ENCODE measurements at regions not wholly inside any gene's neighbourhood (a gene's known extent, or its start where the extent isn't known, plus 50 kb on each side); places are given as distances from the start of the nearest gene placed in this dataset.

GRCh38 chr21:25501996-25502665, 105.2 kb downstream of the MRPL39 start:
- H2AFZ ChIP-seq: no peak overlapping the region

GRCh38 chr21:25501462-25501861, 105.8 kb downstream of the MRPL39 start:
- Histone ChIP-seq H3K9ac (no peak overlapping the region), H4K20me1 (ENCODE audit: insufficient read depth) (no peaks in the 10 kb centered on the region), H3K36me3 (ENCODE audit: low read depth) (no peaks in the 10 kb centered on the region), H3K79me2 (ENCODE audit: insufficient read depth) (no peaks in the 10 kb centered on the region), H3K4me3 (no peak overlapping the region), H2AFZ (no peak overlapping the region), H3K27ac (no peak overlapping the region), H3K9me3 (ENCODE audit: low read depth) (no peaks in the 10 kb centered on the region), H3K27me3 (replicated peaks; ENCODE audit: insufficient read depth) (no peaks in the 10 kb centered on the region), H3K4me2 (ENCODE audit: unreplicated experiment) (no peak overlapping the region), H3K9me2 (ENCODE audit: insufficient read depth) (no peaks in the 10 kb centered on the region), H3F3A (ENCODE audit: insufficient read depth) (no peaks in the 10 kb centered on the region), H3K4me1 (ENCODE audit: insufficient read depth) (peaks cover 4% of the 10 kb centered on the region; the same call in 1 of the 2 replicates)
- DNase-seq: no peak
- in situ Hi-C loops (cut with MboI): no loop called here
- TF ChIP-seq EZH2phosphoT487 (IDR thresholded peaks at IDR 0.05; ENCODE audit: insufficient read depth, low read depth): no peak
- TF ChIP-seq EZH2 (IDR thresholded peaks at IDR 0.05; ENCODE audit: insufficient read depth, poor library complexity, severe bottlenecking): no peak
- WGBS, 2 experiments (ENCODE audit: low coverage in 1 of 2, low lambda C conversion rate in 2 of 2, missing lambda C conversion rate in 2 of 2): 15 to 22% methylated on average over 2 of the region's 2 CpGs

More at GRCh38 chr21:25501996-25502665, 105.2 kb downstream of the MRPL39 start:
- H3K79me2 ChIP-seq (ENCODE audit: insufficient read depth): no peaks in the 10 kb centered on the region
- no peak overlapping the region for H3K27ac ChIP-seq
- TF ChIP-seq EZH2 (IDR thresholded peaks at IDR 0.05; ENCODE audit: insufficient read depth, poor library complexity, severe bottlenecking): no peak
- TF ChIP-seq EZH2phosphoT487 (IDR thresholded peaks at IDR 0.05; ENCODE audit: insufficient read depth, low read depth): no peak
- H3K27me3 ChIP-seq (replicated peaks; ENCODE audit: insufficient read depth): no peaks in the 10 kb centered on the region
- H3K9ac ChIP-seq: no peak overlapping the region
- peaks cover 11% of the 10 kb centered on the region; the same call in 1 of the 2 replicates for H3K4me1 ChIP-seq (ENCODE audit: insufficient read depth)
- H3K36me3 ChIP-seq (ENCODE audit: low read depth): no peaks in the 10 kb centered on the region
- in situ Hi-C loops (cut with MboI): no loop called here
- DNase-seq: no peak
- no peaks in the 10 kb centered on the region for H3F3A ChIP-seq (ENCODE audit: insufficient read depth)
- no peak overlapping the region for H3K4me2 ChIP-seq (ENCODE audit: unreplicated experiment)
- no peaks in the 10 kb centered on the region for H3K9me2 ChIP-seq (ENCODE audit: insufficient read depth)
- H3K9me3 ChIP-seq (ENCODE audit: low read depth): no peaks in the 10 kb centered on the region
- 0 to 7% methylated on average over 1 of the region's 1 CpG for WGBS, 2 experiments (ENCODE audit: low coverage in 1 of 2, low lambda C conversion rate in 2 of 2, missing lambda C conversion rate in 2 of 2)
- no peaks in the 10 kb centered on the region for H4K20me1 ChIP-seq (ENCODE audit: insufficient read depth)
- H3K4me3 ChIP-seq: no peak overlapping the region

GRCh38 chr21:25500598-25500997, 106.7 kb downstream of the MRPL39 start:
- Histone ChIP-seq H3F3A (ENCODE audit: insufficient read depth) (no peaks in the 10 kb centered on the region), H4K20me1 (ENCODE audit: insufficient read depth) (no peaks in the 10 kb centered on the region), H3K27ac (no peak overlapping the region), H3K4me2 (ENCODE audit: unreplicated experiment) (no peak overlapping the region), H3K9ac (no peak overlapping the region), H3K79me2 (ENCODE audit: insufficient read depth) (no peaks in the 10 kb centered on the region), H3K9me3 (ENCODE audit: low read depth) (no peaks in the 10 kb centered on the region), H3K36me3 (ENCODE audit: low read depth) (no peaks in the 10 kb centered on the region), H3K4me3 (no peak overlapping the region), H3K4me1 (ENCODE audit: insufficient read depth) (peaks cover 4% of the 10 kb centered on the region; the same call in 1 of the 2 replicates), H2AFZ (no peak overlapping the region), H3K9me2 (ENCODE audit: insufficient read depth) (no peaks in the 10 kb centered on the region), H3K27me3 (replicated peaks; ENCODE audit: insufficient read depth) (no peaks in the 10 kb centered on the region)
- 25 to 40% methylated on average over 2 of the region's 2 CpGs for WGBS, 2 experiments (ENCODE audit: low coverage in 1 of 2, low lambda C conversion rate in 2 of 2, missing lambda C conversion rate in 2 of 2)
- no peak for TF ChIP-seq EZH2 (IDR thresholded peaks at IDR 0.05; ENCODE audit: insufficient read depth, poor library complexity, severe bottlenecking)
- TF ChIP-seq EZH2phosphoT487 (IDR thresholded peaks at IDR 0.05; ENCODE audit: insufficient read depth, low read depth): no peak
- in situ Hi-C loops (cut with MboI): no loop called here
- no peak for DNase-seq

GRCh38 chr21:25496825-25497482, 110.3 kb downstream of the MRPL39 start:
- Histone ChIP-seq H3K9me2 (ENCODE audit: insufficient read depth) (no peaks in the 10 kb centered on the region), H3K36me3 (ENCODE audit: low read depth) (no peaks in the 10 kb centered on the region), H4K20me1 (ENCODE audit: insufficient read depth) (no peaks in the 10 kb centered on the region), H3K79me2 (ENCODE audit: insufficient read depth) (no peaks in the 10 kb centered on the region), H3K27ac (no peak overlapping the region), H3K4me2 (ENCODE audit: unreplicated experiment) (no peak overlapping the region), H3F3A (ENCODE audit: insufficient read depth) (no peaks in the 10 kb centered on the region), H3K9ac (no peak overlapping the region), H2AFZ (no peak overlapping the region), H3K9me3 (ENCODE audit: low read depth) (no peaks in the 10 kb centered on the region), H3K4me1 (ENCODE audit: insufficient read depth) (peaks cover 4% of the 10 kb centered on the region; the same call in 1 of the 2 replicates), H3K4me3 (no peak overlapping the region), H3K27me3 (replicated peaks; ENCODE audit: insufficient read depth) (no peaks in the 10 kb centered on the region)
- peak; percentile 51 for DNase-seq
- TF ChIP-seq EZH2 (IDR thresholded peaks at IDR 0.05; ENCODE audit: insufficient read depth, poor library complexity, severe bottlenecking) (no peak), EZH2phosphoT487 (IDR thresholded peaks at IDR 0.05; ENCODE audit: insufficient read depth, low read depth) (no peak)
- 13 to 15% methylated on average over 2 of the region's 2 CpGs for WGBS, 2 experiments (ENCODE audit: low coverage in 1 of 2, low lambda C conversion rate in 2 of 2, missing lambda C conversion rate in 2 of 2)
- in situ Hi-C loops (cut with MboI): no loop called here

Measured in GM23248 (cell line).